Ishikawa (cell line): ENCODE measurements at regions not wholly inside any gene's neighbourhood (a gene's known extent, or its start where the extent isn't known, plus 50 kb on each side); places are given as distances from the start of the nearest gene placed in this dataset.

Experiments used
- YY1 ChIP-seq: IDR thresholded peaks from 2 replicates; pipeline ENCODE4 v1.6.1; 2012; ENCODE audit warnings: low read depth
- TF ChIP-seq, protein P1 (sequence below): IDR thresholded peaks from 2 replicates; pipeline ENCODE4 v1.6.1; 2012

GRCh38 chr22:49005557-49005956 lies 822.1 kb downstream of the BRD1 start:
- TF ChIP-seq, protein P1, sequence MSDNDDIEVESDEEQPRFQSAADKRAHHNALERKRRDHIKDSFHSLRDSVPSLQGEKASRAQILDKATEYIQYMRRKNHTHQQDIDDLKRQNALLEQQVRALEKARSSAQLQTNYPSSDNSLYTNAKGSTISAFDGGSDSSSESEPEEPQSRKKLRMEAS: no peak
- no peak for TF ChIP-seq YY1
